ENCODE measurements at regions not wholly inside any gene's neighbourhood (a gene's known extent, or its start where the extent isn't known, plus 50 kb on each side); places are given as distances from the start of the nearest gene placed in this dataset.

GRCh38 chr15:70532531-70533186 is 230.7 kb downstream of the UACA start:
- in situ Hi-C loops (cut with MboI; ENCODE audit: low pct_unique_long_range_greater_than_20kb, low sequenced_read_pairs, unreplicated experiment), result no loop called here
- DNase-seq (ENCODE audit: low spot score), result no peak
- no peak for TF ChIP-seq CTCF (IDR thresholded peaks at IDR 0.05; ENCODE audit: extremely low read depth, insufficient read depth, missing control alignments)

GRCh38 chr15:70531576-70531975 is 231.8 kb downstream of the UACA start:
- TF ChIP-seq CTCF (IDR thresholded peaks at IDR 0.05; ENCODE audit: extremely low read depth, insufficient read depth, missing control alignments), result no peak
- in situ Hi-C loops (cut with MboI; ENCODE audit: low pct_unique_long_range_greater_than_20kb, low sequenced_read_pairs, unreplicated experiment), result no loop called here
- DNase-seq (ENCODE audit: low spot score), result no peak

GRCh38 chr15:70530906-70531305 is 232.5 kb downstream of the UACA start:
- TF ChIP-seq CTCF (IDR thresholded peaks at IDR 0.05; ENCODE audit: extremely low read depth, insufficient read depth, missing control alignments), result no peak
- in situ Hi-C loops (cut with MboI; ENCODE audit: low pct_unique_long_range_greater_than_20kb, low sequenced_read_pairs, unreplicated experiment), result no loop called here
- DNase-seq (ENCODE audit: low spot score), result no peak

- DNase-seq (ENCODE audit: low spot score), result no peak
- in situ Hi-C loops (cut with MboI; ENCODE audit: low pct_unique_long_range_greater_than_20kb, low sequenced_read_pairs, unreplicated experiment), result no loop called here
- no peak for TF ChIP-seq CTCF (IDR thresholded peaks at IDR 0.05; ENCODE audit: extremely low read depth, insufficient read depth, missing control alignments)
These were observed 232.9 kb downstream of the UACA start for GRCh38 chr15:70530503-70530902.

- TF ChIP-seq CTCF (IDR thresholded peaks at IDR 0.05; ENCODE audit: extremely low read depth, insufficient read depth, missing control alignments), result no peak
- in situ Hi-C loops (cut with MboI; ENCODE audit: low pct_unique_long_range_greater_than_20kb, low sequenced_read_pairs, unreplicated experiment), result no loop called here
- no peak for DNase-seq (ENCODE audit: low spot score)
These were observed 233.3 kb downstream of the UACA start for GRCh38 chr15:70530017-70530499.

GRCh38 chr15:70528816-70529215 is 234.5 kb downstream of the UACA start:
- DNase-seq (ENCODE audit: low spot score), result no peak

More at GRCh38 chr15:70528816-70529215, 234.5 kb downstream of the UACA start:
- no peak for TF ChIP-seq CTCF (IDR thresholded peaks at IDR 0.05; ENCODE audit: extremely low read depth, insufficient read depth, missing control alignments)
- in situ Hi-C loops (cut with MboI; ENCODE audit: low pct_unique_long_range_greater_than_20kb, low sequenced_read_pairs, unreplicated experiment), result no loop called here

All from GM13977 (cell line).